Upper lobe of left lung (tissue), 4 donors: ENCODE measurements at regions not wholly inside any gene's neighbourhood (a gene's known extent, or its start where the extent isn't known, plus 50 kb on each side); places are given as distances from the start of the nearest gene placed in this dataset.

Experiments
- EP300 ChIP-seq, 4 donors: sonication (generic); formaldehyde crosslinking; IDR thresholded peaks; one replicate each; pipeline ENCODE4 v1.5.1; 2017; ENCODE audit warnings: antibody characterized with exemption in 4 of 4, control low read depth in 2 of 4
- POLR2AphosphoS5 ChIP-seq, 2 donors: sonication (generic); formaldehyde crosslinking; IDR thresholded peaks; one replicate each; pipeline ENCODE4 v1.5.1; 2017; ENCODE audit warnings: antibody characterized with exemption in 2 of 2
- TF ChIP-seq, protein P1 (sequence below), 6 experiments: fragments of 450-650 bp in 4 of 6; fragments of 200-600 bp in 2 of 6; sonication (generic) in 2 of 6; IDR thresholded peaks; one replicate each; pipeline ENCODE4 v1.5.1; 2016 to 2019; ENCODE audit warnings: antibody characterized with exemption in 6 of 6

DNA sequence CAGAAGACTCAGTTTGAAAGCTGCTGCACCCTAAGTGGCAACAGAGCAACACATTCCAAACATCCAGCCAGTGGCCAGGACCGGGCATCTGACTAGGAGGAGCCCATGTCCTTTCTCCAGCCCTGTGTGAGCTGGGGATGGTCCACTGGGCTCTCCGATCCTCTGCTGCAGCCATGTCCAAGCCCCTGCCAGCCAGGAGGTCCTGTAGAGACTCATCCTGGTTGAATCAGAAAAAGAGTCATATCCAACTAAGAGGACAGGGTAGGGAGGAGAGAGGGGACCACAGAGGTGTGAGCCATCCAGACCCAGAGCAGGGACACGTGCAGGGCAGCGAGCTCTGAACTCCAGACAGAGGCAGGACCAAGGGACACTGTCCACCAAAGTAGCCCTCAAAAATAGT, 163.0 kb upstream of the CDH5 start:
- TF ChIP-seq, protein P1, sequence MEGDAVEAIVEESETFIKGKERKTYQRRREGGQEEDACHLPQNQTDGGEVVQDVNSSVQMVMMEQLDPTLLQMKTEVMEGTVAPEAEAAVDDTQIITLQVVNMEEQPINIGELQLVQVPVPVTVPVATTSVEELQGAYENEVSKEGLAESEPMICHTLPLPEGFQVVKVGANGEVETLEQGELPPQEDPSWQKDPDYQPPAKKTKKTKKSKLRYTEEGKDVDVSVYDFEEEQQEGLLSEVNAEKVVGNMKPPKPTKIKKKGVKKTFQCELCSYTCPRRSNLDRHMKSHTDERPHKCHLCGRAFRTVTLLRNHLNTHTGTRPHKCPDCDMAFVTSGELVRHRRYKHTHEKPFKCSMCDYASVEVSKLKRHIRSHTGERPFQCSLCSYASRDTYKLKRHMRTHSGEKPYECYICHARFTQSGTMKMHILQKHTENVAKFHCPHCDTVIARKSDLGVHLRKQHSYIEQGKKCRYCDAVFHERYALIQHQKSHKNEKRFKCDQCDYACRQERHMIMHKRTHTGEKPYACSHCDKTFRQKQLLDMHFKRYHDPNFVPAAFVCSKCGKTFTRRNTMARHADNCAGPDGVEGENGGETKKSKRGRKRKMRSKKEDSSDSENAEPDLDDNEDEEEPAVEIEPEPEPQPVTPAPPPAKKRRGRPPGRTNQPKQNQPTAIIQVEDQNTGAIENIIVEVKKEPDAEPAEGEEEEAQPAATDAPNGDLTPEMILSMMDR (IDR thresholded peaks at IDR 0.05), result no peak
- TF ChIP-seq EP300 (IDR thresholded peaks at IDR 0.05), result no peak
- no peak for TF ChIP-seq POLR2AphosphoS5 (IDR thresholded peaks at IDR 0.05)
